GM04504 (cell line): ENCODE measurements at regions not wholly inside any gene's neighbourhood (a gene's known extent, or its start where the extent isn't known, plus 50 kb on each side); places are given as distances from the start of the nearest gene placed in this dataset.
"Not testable (repeated sequence)": the region's sequence is repeated elsewhere in the genome, so short reads cannot be mapped to it uniquely, and the experiment has no call there.

Source experiments
- DNase-seq: peaks from one replicate; pipeline ENCODE4 v3.0.0-alpha.2; 2012; ENCODE audit warnings: low read depth

- DNase-seq = no peak
Measured at GRCh38 chrX:82528525-82528924, 979.6 kb upstream of the POU3F4 start.

DNA sequence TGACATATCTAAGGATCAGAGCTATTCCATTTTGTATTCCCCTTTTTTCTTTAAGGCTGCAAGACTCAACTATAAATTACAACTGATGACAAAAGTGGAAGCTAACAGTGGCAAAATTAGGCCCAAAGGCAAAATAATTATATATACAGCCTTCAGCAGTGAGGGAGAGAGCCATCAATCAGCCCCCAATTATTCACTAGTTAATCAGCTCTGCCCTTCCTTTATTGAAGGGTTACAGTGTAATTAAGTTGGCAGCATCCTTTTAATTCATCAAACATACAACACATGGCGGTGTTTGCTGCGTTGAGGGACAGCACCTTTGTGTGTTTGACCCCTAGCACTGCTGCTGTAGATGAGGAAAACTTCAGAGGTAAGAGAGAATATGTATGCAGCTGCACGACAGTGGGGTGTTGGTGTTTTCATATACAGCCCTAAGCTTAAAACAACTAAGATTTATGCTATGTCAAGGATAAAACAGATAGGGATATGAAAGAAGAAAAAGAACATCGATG, 973.9 kb upstream of the POU3F4 start:
- no peak for DNase-seq

DNA sequence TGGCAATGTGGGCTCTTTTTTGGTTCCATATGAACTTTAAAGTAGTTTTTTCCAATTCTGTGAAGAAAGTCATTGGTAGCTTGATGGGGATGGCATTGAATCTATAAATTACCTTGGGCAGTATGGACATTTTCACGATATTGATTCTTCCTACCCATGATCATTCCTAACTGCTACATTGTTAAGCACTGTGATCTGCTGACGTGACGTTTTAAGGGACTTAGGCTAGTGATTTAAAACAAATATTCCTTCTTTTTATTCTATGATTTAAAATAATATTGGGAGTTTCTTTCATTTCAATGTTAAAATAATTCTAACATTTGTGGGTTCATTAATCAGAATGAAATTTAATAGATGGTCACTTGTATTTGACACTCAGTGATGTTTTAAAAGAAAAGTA, 970.9 kb upstream of the POU3F4 start:
- not testable (repeated sequence) for DNase-seq

DNA sequence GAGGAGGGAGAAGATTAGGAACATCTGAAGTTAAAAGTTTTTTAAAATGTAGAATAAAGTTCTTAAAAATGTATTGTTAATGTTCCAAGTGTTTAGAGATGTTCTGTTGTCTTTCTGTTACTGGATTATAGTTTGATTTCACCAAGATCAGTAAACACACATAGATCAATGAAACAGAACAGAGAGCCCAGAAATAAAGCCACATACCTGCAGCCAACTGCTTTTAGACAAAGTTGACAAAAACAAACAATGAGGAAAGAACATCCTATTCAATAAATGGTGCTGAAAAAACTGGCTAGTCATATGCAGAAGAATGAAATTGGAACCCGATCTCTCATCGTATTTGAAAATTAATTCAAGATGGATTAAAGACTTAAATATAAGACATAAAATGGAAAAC, 966.3 kb upstream of the POU3F4 start:
- no peak for DNase-seq

DNA sequence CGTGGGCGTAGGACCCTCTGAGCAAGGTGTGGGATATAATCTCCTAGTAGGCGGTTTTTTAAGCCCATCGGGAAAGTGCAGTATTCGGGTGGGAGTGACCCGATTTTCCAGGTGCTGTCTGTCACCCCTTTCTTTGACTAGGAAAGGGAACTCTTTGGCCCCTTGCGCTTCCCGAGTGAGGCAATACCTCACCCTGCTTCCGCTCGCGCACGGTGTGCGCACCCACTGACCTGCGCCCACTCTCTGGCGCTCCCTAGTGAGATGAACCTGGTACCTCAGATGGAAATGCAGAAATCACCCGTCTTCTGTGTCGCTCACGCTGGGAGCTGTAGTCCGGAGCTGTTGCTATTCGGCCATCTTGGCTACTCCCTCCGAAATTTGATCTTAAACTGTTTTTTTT, 955.9 kb upstream of the POU3F4 start:
- not testable (repeated sequence) for DNase-seq

GRCh38 chrX:82556588-82556987, 951.5 kb upstream of the POU3F4 start:
- DNase-seq = no peak

GRCh38 chrX:82585868-82586267, 922.2 kb upstream of the POU3F4 start:
- DNase-seq = no peak

- DNase-seq = no peak
Measured at GRCh38 chrX:82589410-82589809, 918.7 kb upstream of the POU3F4 start.

DNA sequence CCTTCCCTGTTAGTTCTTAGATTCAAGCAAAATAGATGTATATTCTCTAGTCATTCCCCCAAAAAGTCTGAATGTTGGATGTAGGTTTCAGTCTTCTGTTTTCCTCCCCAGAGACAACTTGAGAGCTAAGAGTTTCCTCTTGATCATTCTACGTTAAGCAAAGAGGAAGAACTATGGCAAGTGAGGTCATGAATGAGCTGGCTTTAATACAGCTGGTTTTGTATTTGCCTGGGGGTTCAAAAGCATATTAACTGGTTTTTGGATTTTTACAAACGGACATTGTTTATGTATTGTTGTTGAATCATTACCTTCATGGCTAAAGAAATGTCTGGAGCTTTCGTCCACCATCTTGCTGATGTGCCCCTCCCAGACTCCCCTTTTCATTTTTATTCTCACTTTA, 916.7 kb upstream of the POU3F4 start:
- DNase-seq = no peak

DNA sequence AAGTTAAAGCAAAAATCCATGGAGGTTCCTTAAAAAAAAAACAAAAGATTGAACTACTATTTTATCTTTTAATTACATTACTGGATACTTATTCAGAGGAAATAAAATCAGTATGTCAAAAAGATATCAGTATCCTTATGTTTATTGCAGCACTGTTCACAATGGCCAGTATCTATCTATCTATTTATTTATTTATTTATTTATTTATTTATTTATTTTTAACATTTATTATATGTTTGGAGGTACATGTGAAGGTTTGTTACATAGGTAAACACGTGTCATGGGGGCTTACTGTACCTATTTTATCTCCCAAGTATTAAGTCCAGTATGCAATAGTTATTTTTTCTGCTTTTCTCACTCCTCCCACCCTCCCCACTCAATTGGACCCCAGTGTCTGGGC, 881.1 kb upstream of the POU3F4 start:
- DNase-seq = no peak

DNA sequence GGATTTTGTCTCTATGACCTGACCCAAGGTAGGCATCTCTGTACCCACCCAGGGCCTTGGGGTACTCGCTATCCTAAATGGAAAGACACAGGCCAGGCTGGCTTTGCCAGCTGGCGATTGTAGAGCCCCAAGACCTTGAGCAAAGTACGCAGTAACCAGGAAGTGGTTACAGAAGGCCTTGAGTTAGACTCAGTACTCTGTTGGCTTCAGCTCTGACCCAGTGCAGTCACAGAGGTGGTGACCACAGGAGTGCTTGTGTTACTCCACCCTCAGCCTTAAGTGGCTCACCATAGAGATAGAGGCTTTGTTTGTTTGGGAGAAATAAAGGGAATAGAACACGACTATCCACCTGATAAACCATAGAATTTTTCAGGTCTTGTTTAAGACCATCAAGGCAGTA, 880.5 kb upstream of the POU3F4 start:
- no peak for DNase-seq

GRCh38 chrX:82648062-82648461, 860.0 kb upstream of the POU3F4 start:
- DNase-seq = no peak

DNA sequence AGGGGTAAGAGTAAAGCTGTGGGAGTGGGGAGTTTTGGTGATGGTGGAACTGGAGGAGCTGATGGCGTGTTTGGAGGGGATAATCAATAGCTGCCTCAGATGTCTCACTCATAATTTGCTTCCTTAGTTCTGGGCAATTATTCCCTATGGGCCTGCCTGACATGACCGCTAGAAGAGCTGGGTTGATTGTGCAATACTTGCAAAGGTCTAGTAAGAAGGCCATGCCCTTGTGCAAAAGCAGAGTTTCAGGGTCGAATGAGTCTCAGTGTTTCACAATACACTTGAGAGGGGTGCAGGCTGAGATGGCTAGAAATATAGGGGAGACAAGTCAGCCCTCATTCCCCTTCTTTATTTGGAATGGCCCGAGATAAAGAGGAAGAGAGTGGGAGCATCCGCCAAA, 858.4 kb upstream of the POU3F4 start:
- no peak for DNase-seq

DNA sequence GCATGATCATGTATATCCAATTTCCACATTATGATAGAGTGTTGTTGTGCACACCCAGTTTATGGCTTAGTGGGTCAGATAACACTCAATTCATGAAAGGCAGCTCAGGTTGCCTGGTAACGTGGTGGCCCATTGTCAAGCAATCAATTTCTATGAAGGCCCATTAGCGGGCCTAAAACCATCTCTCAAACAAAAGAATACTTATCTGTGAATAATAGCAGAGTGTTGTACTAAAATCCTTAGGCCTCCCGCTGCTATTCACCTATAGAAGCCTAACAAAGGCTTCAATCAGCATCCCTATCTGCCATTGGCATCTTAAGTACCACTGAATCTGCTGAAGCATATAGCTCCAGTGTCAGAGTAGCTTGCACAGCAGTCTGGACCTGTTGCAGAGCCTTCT, 849.6 kb upstream of the POU3F4 start:
- no peak for DNase-seq

DNA sequence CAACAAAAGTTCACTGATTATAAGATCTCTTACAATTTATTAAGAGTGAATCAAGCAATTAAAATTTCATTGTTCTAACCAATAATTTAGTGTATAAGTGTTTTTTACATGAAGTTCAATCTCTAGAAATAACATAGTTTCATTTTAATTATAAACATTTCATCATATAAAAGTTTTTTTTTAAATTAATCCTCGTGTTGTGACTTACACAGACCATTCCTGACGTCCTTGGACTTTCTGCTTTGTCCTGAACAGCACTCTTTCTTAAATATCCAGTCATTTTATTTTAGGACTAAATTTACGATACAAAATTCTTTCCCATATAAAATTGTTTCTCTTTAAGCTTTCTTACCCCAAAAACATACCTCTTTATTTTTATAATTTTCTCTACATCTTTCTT, 841.7 kb upstream of the POU3F4 start:
- no peak for DNase-seq

DNA sequence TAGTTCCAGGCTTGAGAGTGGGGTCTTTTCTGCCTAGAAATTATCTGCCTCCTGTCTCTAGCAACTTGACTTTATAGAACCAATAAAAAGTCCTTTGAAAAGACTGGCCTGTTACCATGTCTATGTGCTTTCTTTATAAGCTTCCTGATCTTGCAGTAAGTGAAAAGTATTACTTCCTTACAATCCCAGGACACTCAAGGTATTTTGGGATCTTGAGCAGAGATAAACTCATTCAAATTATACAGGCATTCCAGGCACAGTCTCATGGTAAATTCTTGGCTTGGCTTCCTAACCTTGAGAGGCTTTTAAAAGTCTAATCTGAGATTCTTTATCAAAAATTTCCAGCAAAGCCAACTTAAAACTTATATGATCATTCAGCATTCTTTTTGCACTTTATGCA, 833.0 kb upstream of the POU3F4 start:
- no peak for DNase-seq

- no peak for DNase-seq
Measured at GRCh38 chrX:82676386-82676785, 831.7 kb upstream of the POU3F4 start.

DNA sequence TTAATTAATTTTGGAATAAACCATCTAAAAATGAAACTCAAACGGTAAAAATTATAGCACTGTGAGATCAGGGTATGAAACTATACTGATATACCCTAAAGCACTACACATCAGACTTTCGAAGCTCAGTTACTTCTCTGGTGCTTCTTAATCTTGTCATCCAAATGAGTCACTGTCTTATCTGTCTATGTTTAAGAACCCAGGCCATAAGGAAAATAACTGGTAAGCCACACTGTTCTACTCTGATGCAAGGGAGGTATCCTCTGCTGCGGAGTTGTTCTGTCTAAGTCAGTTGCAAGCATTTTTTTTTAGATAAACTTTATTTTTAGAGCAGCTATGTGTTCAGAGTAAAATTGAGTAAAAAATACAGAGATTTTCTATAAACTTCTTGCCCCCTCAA, 830.8 kb upstream of the POU3F4 start:
- DNase-seq = no peak

GRCh38 chrX:82692991-82693390, 815.1 kb upstream of the POU3F4 start:
- no peak for DNase-seq

- no peak for DNase-seq
Measured at GRCh38 chrX:82695066-82695465, 813.0 kb upstream of the POU3F4 start.

DNA sequence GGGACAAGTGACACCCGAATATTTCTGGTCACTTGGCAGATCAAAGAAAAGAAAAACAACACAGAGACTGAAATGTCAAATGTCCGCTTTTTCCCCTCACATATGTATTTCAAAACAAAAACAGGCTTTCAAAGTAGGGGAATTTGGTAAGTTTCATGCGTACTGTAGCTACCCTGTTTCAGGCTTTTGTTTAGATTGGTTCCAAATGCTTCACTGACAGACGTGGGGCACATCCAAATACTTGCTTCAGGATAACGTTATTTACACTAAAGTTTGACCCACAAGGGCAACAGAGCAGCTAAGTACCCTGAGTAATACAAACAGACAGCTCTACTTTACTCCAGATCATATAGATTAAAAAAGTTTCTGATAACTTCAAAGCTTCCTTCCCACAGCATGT, 804.5 kb upstream of the POU3F4 start:
- DNase-seq = no peak

- DNase-seq = no peak
Measured at GRCh38 chrX:82711457-82711856, 796.6 kb upstream of the POU3F4 start.

DNA sequence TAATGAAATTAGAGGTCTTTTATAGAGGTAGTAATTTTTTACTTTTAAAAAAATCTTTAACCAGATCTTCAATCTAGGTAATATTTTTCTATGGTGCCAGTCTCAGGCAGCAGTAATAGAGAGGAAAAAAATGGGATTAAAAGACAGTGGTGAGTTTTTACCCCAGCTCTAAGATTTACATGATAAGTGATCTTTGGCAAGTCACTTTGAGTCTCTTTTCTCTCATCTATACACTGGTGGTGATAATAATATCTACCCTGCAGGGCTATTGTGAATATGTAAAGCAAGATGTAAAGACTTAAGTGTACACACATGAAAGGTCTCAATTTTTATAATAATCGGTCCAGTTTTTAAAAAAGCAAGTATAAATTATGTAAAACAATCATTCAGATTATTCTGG, 786.2 kb upstream of the POU3F4 start:
- DNase-seq = no peak

DNA sequence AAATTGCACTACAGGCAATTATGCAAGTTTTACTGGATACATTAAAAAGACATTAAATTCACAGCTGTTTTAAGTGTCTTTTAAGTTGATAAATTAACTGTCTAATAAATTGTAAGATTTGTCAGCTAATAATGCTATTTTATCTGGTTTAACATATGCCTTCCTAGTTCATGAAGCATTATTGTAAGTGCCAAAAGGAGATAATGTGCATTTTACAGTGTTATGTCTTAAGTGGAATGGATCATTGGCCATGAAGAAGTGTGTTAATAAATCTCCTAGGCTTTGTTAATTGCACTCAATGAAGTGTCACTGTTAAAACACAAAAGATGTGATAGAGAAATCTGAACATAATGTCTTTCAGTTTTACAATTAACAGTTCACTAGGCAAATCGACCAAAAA, 784.3 kb upstream of the POU3F4 start:
- no peak for DNase-seq

DNA sequence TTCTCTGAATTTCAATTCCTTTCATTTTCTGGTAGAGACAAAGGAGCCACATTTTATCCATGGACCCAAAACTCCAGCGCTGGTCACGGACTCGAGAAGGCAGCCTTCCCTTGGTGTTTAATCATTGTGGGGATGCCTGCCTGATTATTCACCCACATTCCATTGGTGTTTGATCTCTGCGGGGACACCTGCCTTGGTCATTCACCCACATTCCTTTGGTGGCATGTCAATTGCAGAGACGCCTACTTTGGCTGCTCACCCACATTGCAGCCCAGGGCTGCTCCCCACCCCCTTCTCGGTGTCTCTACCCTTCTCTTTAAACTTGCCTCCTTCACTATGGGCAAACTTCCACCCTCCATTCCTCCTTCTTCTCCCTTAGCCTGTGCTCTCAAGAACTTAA, 780.7 kb upstream of the POU3F4 start:
- not testable (repeated sequence) for DNase-seq
